ENCODE measurements at regions not wholly inside any gene's neighbourhood (a gene's known extent, or its start where the extent isn't known, plus 50 kb on each side); places are given as distances from the start of the nearest gene placed in this dataset.

- Histone ChIP-seq H3K9me3 (ENCODE audit: low read length) (no peaks in the 10 kb centered on the region), H2AFZ (ENCODE audit: low read length) (no peak overlapping the region), H3F3A (ENCODE audit: insufficient read depth, low read length) (no peaks in the 10 kb centered on the region), H3K4me2 (ENCODE audit: low read length) (no peak overlapping the region), H3K27me3 (ENCODE audit: insufficient read depth, low read length) (no peaks in the 10 kb centered on the region), H3K79me2 (ENCODE audit: insufficient read depth, low read length) (no peaks in the 10 kb centered on the region), H3K36me3 (ENCODE audit: insufficient read depth, low read length) (no peaks in the 10 kb centered on the region), H3K4me1 (ENCODE audit: insufficient read depth, low read length, severe bottlenecking) (no peaks in the 10 kb centered on the region), H3K9ac (ENCODE audit: low read length) (no peak overlapping the region), H3K9me2 (ENCODE audit: low read depth, low read length) (no peaks in the 10 kb centered on the region), H3K27ac (ENCODE audit: low read depth, low read length, poor library complexity, severe bottlenecking) (no peak overlapping the region), H4K20me1 (ENCODE audit: insufficient read depth, low read length) (no peaks in the 10 kb centered on the region), H3K4me3 (ENCODE audit: low read depth, low read length, poor library complexity, severe bottlenecking) (no peak overlapping the region)
- TF ChIP-seq CTCF (IDR thresholded peaks at IDR 0.05; ENCODE audit: low read length) (no peak), EZH2 (IDR thresholded peaks at IDR 0.05; ENCODE audit: borderline replicate concordance, low read length) (no peak)
Observed at GRCh38 chr12:13444076-13444475, 247.6 kb downstream of the EMP1 start.

- TF ChIP-seq EZH2 (IDR thresholded peaks at IDR 0.05; ENCODE audit: borderline replicate concordance, low read length) (no peak), CTCF (IDR thresholded peaks at IDR 0.05; ENCODE audit: low read length) (no peak)
- H3K27me3 ChIP-seq (ENCODE audit: insufficient read depth, low read length), result no peaks in the 10 kb centered on the region
- no peak overlapping the region for H2AFZ ChIP-seq (ENCODE audit: low read length)
- H3K4me1 ChIP-seq (ENCODE audit: insufficient read depth, low read length, severe bottlenecking), result no peaks in the 10 kb centered on the region
- H3K27ac ChIP-seq (ENCODE audit: low read depth, low read length, poor library complexity, severe bottlenecking), result no peak overlapping the region
- H3K4me2 ChIP-seq (ENCODE audit: low read length), result no peak overlapping the region
- no peaks in the 10 kb centered on the region for H3K9me2 ChIP-seq (ENCODE audit: low read depth, low read length)
- H3K4me3 ChIP-seq (ENCODE audit: low read depth, low read length, poor library complexity, severe bottlenecking), result no peak overlapping the region
- no peaks in the 10 kb centered on the region for H3K36me3 ChIP-seq (ENCODE audit: insufficient read depth, low read length)
- H3K9me3 ChIP-seq (ENCODE audit: low read length), result no peaks in the 10 kb centered on the region
- H3F3A ChIP-seq (ENCODE audit: insufficient read depth, low read length), result no peaks in the 10 kb centered on the region
- H3K9ac ChIP-seq (ENCODE audit: low read length), result no peak overlapping the region
- H3K79me2 ChIP-seq (ENCODE audit: insufficient read depth, low read length), result no peaks in the 10 kb centered on the region
- H4K20me1 ChIP-seq (ENCODE audit: insufficient read depth, low read length), result no peaks in the 10 kb centered on the region
Observed at GRCh38 chr12:13443498-13443897, 247.0 kb downstream of the EMP1 start.

- H3K4me2 ChIP-seq (ENCODE audit: low read length), result no peak overlapping the region
- H3K79me2 ChIP-seq (ENCODE audit: insufficient read depth, low read length), result no peaks in the 10 kb centered on the region
- H3K4me1 ChIP-seq (ENCODE audit: insufficient read depth, low read length, severe bottlenecking), result no peaks in the 10 kb centered on the region
- H2AFZ ChIP-seq (ENCODE audit: low read length), result no peak overlapping the region
- TF ChIP-seq CTCF (IDR thresholded peaks at IDR 0.05; ENCODE audit: low read length), result no peak
- no peak for TF ChIP-seq EZH2 (IDR thresholded peaks at IDR 0.05; ENCODE audit: borderline replicate concordance, low read length)
- no peak overlapping the region for H3K27ac ChIP-seq (ENCODE audit: low read depth, low read length, poor library complexity, severe bottlenecking)
- H3K36me3 ChIP-seq (ENCODE audit: insufficient read depth, low read length), result no peaks in the 10 kb centered on the region
- H4K20me1 ChIP-seq (ENCODE audit: insufficient read depth, low read length), result no peaks in the 10 kb centered on the region
- H3K27me3 ChIP-seq (ENCODE audit: insufficient read depth, low read length), result no peaks in the 10 kb centered on the region
- H3K9me3 ChIP-seq (ENCODE audit: low read length), result no peaks in the 10 kb centered on the region
- H3K9ac ChIP-seq (ENCODE audit: low read length), result no peak overlapping the region
- no peaks in the 10 kb centered on the region for H3K9me2 ChIP-seq (ENCODE audit: low read depth, low read length)
- H3F3A ChIP-seq (ENCODE audit: insufficient read depth, low read length), result no peaks in the 10 kb centered on the region
- no peak overlapping the region for H3K4me3 ChIP-seq (ENCODE audit: low read depth, low read length, poor library complexity, severe bottlenecking)
Observed at GRCh38 chr12:13443028-13443427, 246.5 kb downstream of the EMP1 start.

Measured in OCI-LY1 (cell line).